IPS-NIHi7 (cell line): ENCODE measurements at regions not wholly inside any gene's neighbourhood (a gene's known extent, or its start where the extent isn't known, plus 50 kb on each side); places are given as distances from the start of the nearest gene placed in this dataset.
A peak's percentile ranks its signal among the peaks of the same experiment; 100 is the strongest.
"Not testable (repeated sequence)": the region's sequence is repeated elsewhere in the genome, so short reads cannot be mapped to it uniquely, and the experiment has no call there.

Experiments
- DNase-seq: peaks from one replicate; pipeline ENCODE4 v3.0.0; 2012; ENCODE audit warnings: mixed read lengths; ENCODE audit errors: extremely low spot score

DNA sequence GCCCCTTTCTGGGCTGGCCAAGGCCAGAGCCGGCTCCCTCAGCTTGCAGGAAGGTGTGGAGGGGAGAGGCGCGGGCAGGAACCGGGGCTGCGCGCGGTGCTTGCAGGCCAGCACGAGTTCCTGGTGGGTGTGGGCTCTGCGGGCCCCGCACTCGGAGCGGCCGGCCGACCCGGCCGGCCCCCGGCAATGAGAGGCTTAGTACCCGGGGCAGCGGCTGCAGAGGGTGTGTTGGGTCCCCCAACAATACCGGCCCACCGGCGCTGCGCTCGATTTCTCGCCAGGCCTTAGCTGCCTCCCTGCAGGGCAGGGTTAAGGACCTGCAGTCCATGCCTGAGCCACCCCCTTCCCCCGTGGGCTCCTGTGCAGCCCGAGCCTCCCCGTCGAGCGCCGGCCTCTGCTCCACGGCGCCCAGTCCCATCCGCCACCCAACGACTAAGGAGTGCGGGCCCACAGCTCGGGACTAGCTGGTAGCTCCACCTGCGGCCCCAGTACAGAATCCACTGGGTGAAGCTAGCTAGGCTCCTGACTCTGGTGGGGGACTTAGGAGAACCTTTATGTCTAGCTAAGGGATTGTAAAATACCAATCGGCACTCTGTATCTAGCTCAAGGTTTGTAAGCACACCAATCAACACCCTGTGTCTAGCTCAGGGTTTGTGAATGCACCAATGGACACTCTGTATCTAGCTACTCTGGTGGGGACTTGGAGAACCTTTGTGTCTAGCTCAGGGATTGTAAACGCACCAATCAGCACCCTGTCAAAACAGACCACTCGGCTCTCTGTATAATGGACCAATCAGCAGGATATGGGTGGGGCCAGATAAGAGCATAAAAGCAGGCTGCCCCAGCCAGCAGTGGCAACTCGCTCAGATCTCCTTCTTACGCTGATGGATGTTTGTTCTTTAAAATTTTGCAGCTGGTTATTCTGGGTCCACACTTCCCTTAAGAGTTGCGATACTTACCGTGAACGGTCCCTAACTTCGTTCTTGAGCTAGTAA is 167.4 kb upstream of the RREB1 start:
- no peak for DNase-seq

GRCh38 chr6:6941201-6941600 is 166.6 kb upstream of the RREB1 start:
- no peak for DNase-seq

DNA sequence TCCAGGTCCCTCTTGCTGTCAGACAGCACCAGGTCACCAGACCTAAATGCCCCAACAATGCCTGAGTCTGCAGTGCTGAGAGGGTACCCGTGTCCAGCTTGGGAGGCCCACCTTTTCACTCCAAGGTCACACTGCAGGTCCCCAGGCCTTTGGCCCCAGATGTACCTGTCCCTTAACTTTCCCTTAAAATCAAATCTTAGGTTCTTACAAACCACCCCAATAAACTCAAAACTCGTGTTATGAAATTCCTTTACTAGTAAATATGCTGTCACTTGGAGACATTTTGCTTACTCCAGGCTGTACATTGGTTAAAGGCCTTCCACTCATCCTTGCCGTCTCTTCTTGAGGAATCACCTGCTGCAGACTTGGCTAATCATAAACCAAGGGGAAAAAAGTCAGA is 165.7 kb upstream of the RREB1 start:
- DNase-seq = no peak

DNA sequence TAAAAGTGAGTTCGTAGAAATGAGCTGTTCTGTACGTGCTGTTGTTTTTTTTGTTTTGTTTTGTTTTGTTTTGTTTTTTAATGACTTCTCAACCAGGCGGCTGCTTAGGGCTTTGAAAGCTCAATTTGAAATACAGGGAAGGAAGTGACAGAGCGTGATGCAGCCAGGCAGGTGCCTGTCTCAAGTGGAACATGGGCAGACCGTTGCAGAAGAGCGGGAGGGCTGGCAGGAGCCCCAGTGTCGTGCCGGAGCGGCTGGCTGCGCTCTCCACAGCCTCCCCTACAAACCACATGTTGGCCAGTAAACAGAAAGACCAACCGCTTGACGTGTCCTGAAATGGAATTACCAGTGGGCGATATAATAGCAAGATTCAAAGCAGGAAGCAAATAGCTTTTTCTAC is 164.9 kb upstream of the RREB1 start:
- DNase-seq = no peak

- DNase-seq = no peak
Measured at GRCh38 chr6:6943421-6943820, 164.3 kb upstream of the RREB1 start.

DNA sequence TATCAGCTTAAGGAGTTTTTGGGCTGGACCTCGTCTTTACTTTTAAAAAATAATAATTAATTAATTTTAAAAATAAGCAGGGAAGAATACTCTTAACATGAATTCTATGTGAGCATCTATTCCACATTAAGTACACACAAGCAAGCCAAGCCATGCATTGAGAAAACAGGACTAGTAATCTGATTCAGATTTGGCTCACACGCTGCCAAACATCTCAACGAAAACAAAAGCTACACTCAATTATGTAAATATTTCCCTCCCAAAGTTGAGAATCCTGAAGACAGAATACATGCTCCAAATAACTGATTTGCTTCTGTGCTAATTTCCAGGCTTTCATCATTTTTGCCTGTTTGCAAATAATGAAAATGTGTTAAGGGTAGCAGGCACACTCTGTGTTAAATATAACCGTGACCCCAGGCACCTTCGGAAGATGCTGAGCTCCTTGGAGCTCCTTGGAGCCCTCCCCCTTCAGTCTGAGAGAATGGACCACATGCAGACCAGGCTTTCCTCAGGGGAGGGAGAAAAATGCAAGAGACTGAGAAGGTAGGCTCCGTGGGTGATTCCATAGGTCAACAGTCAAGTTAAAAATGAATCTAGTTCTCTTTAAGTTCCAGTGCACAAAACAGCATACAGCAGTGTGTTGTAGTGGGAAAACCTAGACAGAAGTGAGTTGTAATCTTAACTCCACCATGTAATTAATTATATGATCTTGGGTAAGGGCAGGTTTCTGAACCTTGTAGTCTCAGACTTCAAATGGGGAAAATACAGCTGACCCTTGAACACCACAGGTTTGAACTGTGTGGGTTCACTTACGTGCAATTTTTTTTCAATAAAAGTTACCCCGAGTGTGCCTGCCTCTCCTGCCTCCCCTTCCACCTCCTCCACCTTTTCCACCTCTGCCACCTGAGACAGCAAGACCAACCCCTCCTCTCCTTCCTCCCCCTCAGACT is 161.3 kb upstream of the RREB1 start:
- peak; percentile 45 for DNase-seq

DNA sequence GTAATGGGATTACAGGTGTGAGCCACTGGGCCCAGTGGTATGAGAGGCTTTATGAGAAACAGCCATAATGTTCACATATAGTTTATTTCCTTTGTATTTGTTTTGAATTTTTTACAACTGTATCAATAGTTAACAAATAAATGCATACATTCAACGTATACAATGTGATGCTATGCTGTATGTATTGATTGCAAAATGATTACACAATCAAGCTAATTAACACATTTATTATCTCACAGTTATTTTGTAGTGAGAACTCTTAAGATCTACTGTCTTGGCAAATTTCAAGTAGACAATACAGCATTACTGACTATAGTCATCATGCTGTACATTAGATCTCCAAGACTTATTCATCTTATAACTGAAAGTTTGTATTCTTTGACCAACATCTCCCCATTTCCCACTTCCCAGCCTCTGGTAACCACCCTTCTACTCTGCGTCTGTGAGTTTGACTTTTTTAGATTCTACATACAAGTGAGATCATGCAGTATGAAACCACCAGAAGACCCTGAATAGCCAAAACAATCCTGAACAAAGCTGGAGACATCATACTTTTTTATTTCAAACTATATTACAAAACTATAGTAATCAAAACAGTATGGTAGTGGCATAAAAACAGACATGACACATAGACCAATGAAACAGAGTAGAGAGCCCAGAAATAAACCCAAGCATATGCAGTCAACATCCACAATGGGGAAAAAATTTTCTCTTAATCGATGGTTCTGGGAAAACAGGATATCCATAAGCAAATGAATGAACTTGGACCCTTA is 157.2 kb upstream of the RREB1 start:
- no peak for DNase-seq

GRCh38 chr6:6951355-6951754 is 156.4 kb upstream of the RREB1 start:
- DNase-seq = no peak

- DNase-seq = no peak
Measured at GRCh38 chr6:6952484-6952883, 155.3 kb upstream of the RREB1 start.

DNA sequence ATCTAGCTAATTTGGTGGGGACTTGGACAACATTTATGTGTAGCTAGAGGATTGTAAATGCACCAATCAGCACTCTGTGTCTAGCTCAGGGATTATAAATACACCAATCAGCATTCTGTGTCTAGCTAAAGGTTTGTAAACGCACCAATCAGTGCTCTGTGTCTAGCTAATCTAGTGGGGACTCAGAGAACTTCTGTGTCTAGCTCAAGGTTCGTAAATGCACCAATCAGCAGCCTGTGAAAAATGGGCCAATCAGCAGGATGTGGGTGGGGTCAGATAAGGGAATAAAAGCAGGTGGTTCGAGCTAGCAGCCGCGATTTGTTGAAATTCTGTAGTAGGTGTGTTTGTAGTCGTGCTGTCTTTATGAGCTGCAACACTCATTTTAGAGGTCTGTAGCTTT is 154.8 kb upstream of the RREB1 start:
- not testable (repeated sequence) for DNase-seq

GRCh38 chr6:6960571-6961251 is 147.1 kb upstream of the RREB1 start:
- no peak for DNase-seq

- DNase-seq = no peak
Measured at GRCh38 chr6:6962086-6962485, 145.7 kb upstream of the RREB1 start.

DNA sequence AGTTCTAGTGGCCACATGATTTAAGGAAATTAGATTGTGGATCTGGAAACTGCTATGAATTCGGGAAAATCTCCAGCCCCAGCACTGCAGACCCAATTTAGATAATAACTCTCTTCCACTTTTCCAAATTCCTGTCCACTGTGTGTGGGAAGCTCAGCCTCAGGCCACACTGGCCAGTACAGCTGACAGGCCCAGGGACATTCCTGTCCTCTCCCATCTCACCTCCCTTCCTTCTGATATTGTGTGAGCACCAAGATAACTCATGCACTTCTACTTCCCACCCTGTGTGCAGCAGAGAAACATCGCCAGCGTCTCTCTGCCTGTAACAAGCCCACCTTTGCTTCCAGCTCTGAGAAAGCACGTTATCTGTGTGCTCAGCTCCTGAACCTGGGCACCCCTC is 145.1 kb upstream of the RREB1 start:
- no peak for DNase-seq

DNA sequence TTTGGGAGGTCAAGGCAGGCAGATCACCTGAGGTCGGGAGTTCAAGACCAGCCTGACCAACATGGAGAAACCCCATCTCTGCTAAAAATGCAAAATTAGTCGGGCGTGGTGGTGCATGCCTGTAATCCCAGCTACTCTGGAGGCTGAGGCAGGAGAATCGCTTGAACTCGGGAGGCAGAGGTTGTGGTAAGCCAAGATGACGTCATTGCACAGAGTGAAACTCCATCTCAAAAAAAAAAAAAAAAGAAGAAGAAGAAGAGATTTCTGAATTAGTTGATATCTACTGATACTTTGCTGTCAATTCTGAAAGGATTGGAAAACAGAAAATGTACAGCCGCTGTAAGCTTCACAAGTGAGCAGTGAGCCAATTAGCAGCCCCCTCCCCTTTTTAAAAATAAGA is 144.4 kb upstream of the RREB1 start:
- not testable (repeated sequence) for DNase-seq

GRCh38 chr6:6964675-6965074 is 143.1 kb upstream of the RREB1 start:
- DNase-seq = no peak

DNA sequence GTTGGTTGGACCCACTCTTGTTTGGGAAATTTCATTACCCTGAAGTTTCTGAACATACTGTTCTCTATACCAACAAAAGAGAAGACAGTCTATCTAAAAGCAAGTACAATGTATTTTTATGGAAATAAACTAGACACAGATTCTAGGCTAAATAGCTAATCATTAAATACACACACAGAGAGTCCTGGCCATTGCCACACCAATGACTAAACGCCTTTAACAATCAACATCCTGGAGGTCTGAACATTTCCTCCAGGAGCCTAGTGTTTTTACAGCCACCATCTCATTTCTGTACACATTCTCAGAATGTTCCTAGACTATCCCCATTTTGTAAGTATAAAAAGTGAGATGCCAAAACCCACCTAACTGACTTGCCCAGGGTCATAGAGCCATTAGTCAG is 141.6 kb upstream of the RREB1 start:
- DNase-seq = no peak

DNA sequence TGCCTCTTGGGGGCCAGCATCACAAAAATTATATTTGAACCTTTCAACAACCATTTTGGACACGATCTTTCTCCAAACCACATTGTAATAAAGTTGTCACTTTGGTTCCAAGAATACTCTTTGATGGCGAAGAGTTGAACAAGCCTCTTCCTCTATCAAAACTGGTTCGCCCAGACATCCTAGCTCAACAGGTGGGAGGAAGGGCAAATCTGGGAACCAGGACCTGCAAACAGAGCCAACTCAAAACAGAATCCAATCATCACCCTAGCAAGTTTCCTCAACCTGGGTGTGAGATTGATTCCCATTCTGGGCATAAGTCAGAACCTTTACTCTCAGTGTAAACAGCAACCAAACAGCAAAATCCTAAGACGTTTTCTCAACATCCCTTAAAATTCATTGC is 141.2 kb upstream of the RREB1 start:
- DNase-seq = no peak

- no peak for DNase-seq
Measured at GRCh38 chr6:6968357-6968730, 139.4 kb upstream of the RREB1 start.

DNA sequence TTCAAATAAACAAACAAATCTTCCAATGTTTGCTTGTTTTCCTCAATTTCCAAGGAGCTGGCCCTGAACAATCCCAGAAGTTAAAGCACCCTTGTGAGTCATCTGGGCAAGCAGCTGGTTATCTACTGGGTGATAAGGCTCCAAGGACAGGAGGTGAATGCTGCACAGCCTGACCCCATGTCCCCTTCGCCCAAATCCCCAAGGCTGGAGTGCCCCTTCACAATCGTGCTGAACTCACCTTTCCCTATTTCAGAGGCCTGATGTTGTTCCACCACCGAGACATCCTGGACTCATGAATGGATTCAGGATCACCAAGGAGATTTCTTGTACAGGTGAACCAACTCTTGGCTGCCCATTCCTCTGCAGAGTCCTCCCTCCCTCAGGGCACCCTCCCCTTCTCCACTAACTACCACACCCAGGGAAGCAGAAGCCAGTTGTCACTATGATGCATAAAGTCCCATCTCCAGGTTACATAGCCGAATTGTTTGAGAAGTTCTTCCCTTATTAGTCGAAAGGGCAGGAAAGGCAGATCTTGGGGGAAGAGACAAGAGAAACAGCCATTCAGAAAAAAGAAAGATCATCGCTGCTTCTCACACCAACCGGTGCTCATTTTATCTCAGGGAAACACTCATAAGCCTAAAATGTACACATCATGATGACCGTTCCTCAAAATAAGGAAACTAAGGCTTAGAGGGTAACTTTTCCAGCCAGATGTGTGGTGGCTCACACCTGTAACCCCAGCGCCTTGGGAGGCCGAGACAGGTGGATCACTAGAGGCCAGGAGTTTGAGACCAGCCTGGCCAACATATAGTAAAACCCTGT is 138.8 kb upstream of the RREB1 start:
- no peak for DNase-seq

DNA sequence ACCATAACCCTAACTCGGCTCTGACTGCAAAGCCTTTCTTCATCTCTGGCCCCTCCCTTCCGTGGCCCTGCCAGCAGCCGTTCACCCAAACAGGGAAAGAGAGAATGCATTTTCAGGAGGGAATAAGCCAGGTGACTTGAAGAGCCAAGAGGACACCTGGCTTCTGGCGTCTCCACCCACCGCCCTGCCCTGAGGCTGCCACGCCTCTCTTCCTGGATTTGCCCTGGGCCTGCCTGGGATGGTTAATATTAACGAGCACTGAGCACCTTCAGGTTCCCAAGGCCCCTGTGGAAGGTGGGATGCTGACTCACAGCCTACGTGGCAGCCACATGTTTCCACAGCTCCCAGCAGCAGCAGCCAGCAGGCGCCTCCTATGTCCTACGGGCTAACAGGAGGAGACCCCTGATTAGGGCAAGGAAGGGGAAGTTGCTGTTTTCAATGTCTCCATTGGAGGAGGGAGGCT is 138.0 kb upstream of the RREB1 start:
- DNase-seq = peak; percentile 58
